ENCODE measurements at regions not wholly inside any gene's neighbourhood (a gene's known extent, or its start where the extent isn't known, plus 50 kb on each side); places are given as distances from the start of the nearest gene placed in this dataset.

- TF ChIP-seq CTCF (IDR thresholded peaks at IDR 0.05; ENCODE audit: low read depth, low read length): no peak
- no peak overlapping the region for H3K4me3 ChIP-seq (ENCODE audit: low read depth, low read length)
These were observed 622.0 kb upstream of the KCNMB2 start for GRCh38 chr3:177914224-177914623.

GRCh38 chr3:177916461-177916860 lies 619.8 kb upstream of the KCNMB2 start:
- H3K4me3 ChIP-seq (ENCODE audit: low read depth, low read length): no peak overlapping the region
- TF ChIP-seq CTCF (IDR thresholded peaks at IDR 0.05; ENCODE audit: low read depth, low read length): no peak

GRCh38 chr3:177917234-177917861 lies 618.9 kb upstream of the KCNMB2 start:
- no peak for TF ChIP-seq CTCF (IDR thresholded peaks at IDR 0.05; ENCODE audit: low read depth, low read length)
- H3K4me3 ChIP-seq (ENCODE audit: low read depth, low read length): no peak overlapping the region

- no peak overlapping the region for H3K4me3 ChIP-seq (ENCODE audit: low read depth, low read length)
- no peak for TF ChIP-seq CTCF (IDR thresholded peaks at IDR 0.05; ENCODE audit: low read depth, low read length)
These were observed 615.1 kb upstream of the KCNMB2 start for GRCh38 chr3:177921153-177921552.

- no peak overlapping the region for H3K4me3 ChIP-seq (ENCODE audit: low read depth, low read length)
- no peak for TF ChIP-seq CTCF (IDR thresholded peaks at IDR 0.05; ENCODE audit: low read depth, low read length)
These were observed 612.0 kb upstream of the KCNMB2 start for GRCh38 chr3:177924261-177924660.

GRCh38 chr3:177928172-177928873 lies 607.9 kb upstream of the KCNMB2 start:
- no peak overlapping the region for H3K4me3 ChIP-seq (ENCODE audit: low read depth, low read length)
- no peak for TF ChIP-seq CTCF (IDR thresholded peaks at IDR 0.05; ENCODE audit: low read depth, low read length)

GRCh38 chr3:177929310-177929709 lies 606.9 kb upstream of the KCNMB2 start:
- no peak overlapping the region for H3K4me3 ChIP-seq (ENCODE audit: low read depth, low read length)
- no peak for TF ChIP-seq CTCF (IDR thresholded peaks at IDR 0.05; ENCODE audit: low read depth, low read length)

Measured in WI38 (cell line).